ENCODE measurements at regions not wholly inside any gene's neighbourhood (a gene's known extent, or its start where the extent isn't known, plus 50 kb on each side); places are given as distances from the start of the nearest gene placed in this dataset.

GRCh38 chr6:21826023-21826422 lies 232.5 kb downstream of the SOX4 start:
- H4K20me1 ChIP-seq (replicated peaks; ENCODE audit: control insufficient read depth, extremely low read depth, insufficient read depth, low read length): no peaks in the 10 kb centered on the region
- no peaks in the 10 kb centered on the region for H3K9me1 ChIP-seq (replicated peaks; ENCODE audit: control insufficient read depth, extremely low read depth, insufficient read depth, low read length)
- H3K4me3 ChIP-seq (replicated peaks in 1 of 3; ENCODE audit: insufficient read depth in 1 of 3, low read depth in 1 of 3, low read length in 3 of 3): no peak overlapping the region
- dilution Hi-C loops (cut with MboI; ENCODE audit: extremely low pct_ligation_motif_present, low sequenced_read_pairs): no loop called here
- peaks cover 2% of the 10 kb centered on the region for H3K79me2 ChIP-seq (ENCODE audit: control insufficient read depth, insufficient read depth, low read length)
- DNase-seq (ENCODE audit: low read depth, low spot score) (no peak), FAIRE-seq (no peak)
- no peaks in the 10 kb centered on the region for H3K36me3 ChIP-seq (ENCODE audit: control insufficient read depth in 2 of 2, extremely low read depth in 1 of 2, insufficient read depth in 2 of 2, low read length in 2 of 2)
- TF ChIP-seq POLR2AphosphoS5 (IDR thresholded peaks at IDR 0.05; ENCODE audit: insufficient read depth, low read depth, low read length) (no peak), CTCF (IDR thresholded peaks at IDR 0.05; ENCODE audit: extremely low read depth in 1 of 2, insufficient read depth in 1 of 2, low read depth in 1 of 2, low read length in 2 of 2) (no peak), JUN (IDR thresholded peaks at IDR 0.05; ENCODE audit: borderline replicate concordance, insufficient read depth, insufficient read length, low read depth) (no peak), MYC (IDR thresholded peaks at IDR 0.05; ENCODE audit: low read depth, low read length) (no peak), POLR2A (IDR thresholded peaks at IDR 0.05; ENCODE audit: low read depth, low read length) (no peak), GATA2 (IDR thresholded peaks at IDR 0.05; ENCODE audit: insufficient read depth, insufficient read length, low read depth, low read length) (no peak), FOS (IDR thresholded peaks at IDR 0.05; ENCODE audit: borderline replicate concordance, insufficient read depth, low read length) (no peak), MAX (IDR thresholded peaks at IDR 0.05; ENCODE audit: insufficient read depth, insufficient read length) (no peak), EZH2 (IDR thresholded peaks at IDR 0.05; ENCODE audit: borderline replicate concordance, low read depth, low read length, severe bottlenecking) (no peak)
- peaks cover 27% of the 10 kb centered on the region for H3K4me1 ChIP-seq (ENCODE audit: control insufficient read depth, extremely low read depth, insufficient read depth, low read length)
- H3K9ac ChIP-seq (replicated peaks; ENCODE audit: extremely low read depth, insufficient read depth, low read length): no peak overlapping the region
- intact Hi-C loops (cut with micrococcal nuclease): no loop called here
- ChIA-PET CTCF (interaction anchor here (1.0 kb wide), 1 partner anchor 31 kb away, joined by 3 read pairs; no protein-coding TSS in a partner anchor), POLR2A (interaction anchor here (3.1 kb wide), 1 partner anchor 232 kb away, joined by 10 read pairs; the partner anchor contains the start of gene SOX4)
- H3K4me2 ChIP-seq (ENCODE audit: insufficient read depth, low read length): no peak overlapping the region
- no peak overlapping the region for H2AFZ ChIP-seq (ENCODE audit: low read depth, low read length)
- no peaks in the 10 kb centered on the region for H3K9me3 ChIP-seq (replicated peaks; ENCODE audit: control insufficient read depth, insufficient read depth, low read length)
- no TSS peak for BruUV-seq (replicated peaks)
- no peaks in the 10 kb centered on the region for H3K27me3 ChIP-seq (ENCODE audit: control insufficient read depth in 2 of 2, insufficient read depth in 2 of 2, low read length in 2 of 2)
- H3K27ac ChIP-seq (ENCODE audit: insufficient read depth, low read depth, low read length): no peak overlapping the region

All from endothelial cell of umbilical vein (primary cell).